RWPE2 (cell line): ENCODE measurements at regions not wholly inside any gene's neighbourhood (a gene's known extent, or its start where the extent isn't known, plus 50 kb on each side); places are given as distances from the start of the nearest gene placed in this dataset.
"Not testable (repeated sequence)": the region's sequence is repeated elsewhere in the genome, so short reads cannot be mapped to it uniquely, and the experiment has no call there.

Experiments used
- ATAC-seq: fragments of 200-7000 bp; cut with Tn5 transposase; 3 replicates; pipeline ENCODE4 v1.9.1; 2021; ENCODE audit warnings: low read depth
- DNase-seq: peaks from one replicate; pipeline ENCODE4 v3.0.0-alpha.2; 2020; ENCODE audit warnings: low spot score
- H3K27ac ChIP-seq: fragments of 450-650 bp; 2 replicates; pipeline ENCODE4 v1.5.1; 2017; ENCODE audit warnings: mild to moderate bottlenecking; ENCODE audit not compliant: poor library complexity, severe bottlenecking
- H3K27me3 ChIP-seq: fragments of 250-450 bp; sonication (Bioruptor Pico); 2 replicates; pipeline ENCODE4 v1.5.1; 2021; ENCODE audit warnings: mild to moderate bottlenecking, moderate library complexity; ENCODE audit not compliant: insufficient read depth, poor library complexity, severe bottlenecking
- H3K36me3 ChIP-seq: fragments of 250-450 bp; sonication (Bioruptor Pico); 2 replicates; pipeline ENCODE4 v1.5.1; 2020; ENCODE audit warnings: low read depth, mild to moderate bottlenecking, moderate library complexity
- H3K4me1 ChIP-seq: fragments of 250-450 bp; sonication (Bioruptor Pico); 2 replicates; pipeline ENCODE4 v1.5.1; 2021; ENCODE audit warnings: mild to moderate bottlenecking, moderate library complexity; ENCODE audit not compliant: insufficient read depth, poor library complexity, severe bottlenecking
- H3K4me3 ChIP-seq: fragments of 250-450 bp; sonication (Bioruptor Pico); 2 replicates; pipeline ENCODE4 v1.5.1; 2021; ENCODE audit warnings: mild to moderate bottlenecking, moderate library complexity; ENCODE audit not compliant: severe bottlenecking
- H3K9me3 ChIP-seq: fragments of 250-450 bp; sonication (Bioruptor Pico); 2 replicates; pipeline ENCODE4 v1.5.1; 2021; ENCODE audit warnings: mild to moderate bottlenecking, moderate library complexity; ENCODE audit not compliant: severe bottlenecking
- TF ChIP-seq, protein P1 (sequence below): fragments of 450-650 bp; IDR thresholded peaks from one replicate; pipeline ENCODE4 v1.5.1; 2017; ENCODE audit warnings: mild to moderate bottlenecking, moderate library complexity; ENCODE audit not compliant: poor library complexity, severe bottlenecking

DNA sequence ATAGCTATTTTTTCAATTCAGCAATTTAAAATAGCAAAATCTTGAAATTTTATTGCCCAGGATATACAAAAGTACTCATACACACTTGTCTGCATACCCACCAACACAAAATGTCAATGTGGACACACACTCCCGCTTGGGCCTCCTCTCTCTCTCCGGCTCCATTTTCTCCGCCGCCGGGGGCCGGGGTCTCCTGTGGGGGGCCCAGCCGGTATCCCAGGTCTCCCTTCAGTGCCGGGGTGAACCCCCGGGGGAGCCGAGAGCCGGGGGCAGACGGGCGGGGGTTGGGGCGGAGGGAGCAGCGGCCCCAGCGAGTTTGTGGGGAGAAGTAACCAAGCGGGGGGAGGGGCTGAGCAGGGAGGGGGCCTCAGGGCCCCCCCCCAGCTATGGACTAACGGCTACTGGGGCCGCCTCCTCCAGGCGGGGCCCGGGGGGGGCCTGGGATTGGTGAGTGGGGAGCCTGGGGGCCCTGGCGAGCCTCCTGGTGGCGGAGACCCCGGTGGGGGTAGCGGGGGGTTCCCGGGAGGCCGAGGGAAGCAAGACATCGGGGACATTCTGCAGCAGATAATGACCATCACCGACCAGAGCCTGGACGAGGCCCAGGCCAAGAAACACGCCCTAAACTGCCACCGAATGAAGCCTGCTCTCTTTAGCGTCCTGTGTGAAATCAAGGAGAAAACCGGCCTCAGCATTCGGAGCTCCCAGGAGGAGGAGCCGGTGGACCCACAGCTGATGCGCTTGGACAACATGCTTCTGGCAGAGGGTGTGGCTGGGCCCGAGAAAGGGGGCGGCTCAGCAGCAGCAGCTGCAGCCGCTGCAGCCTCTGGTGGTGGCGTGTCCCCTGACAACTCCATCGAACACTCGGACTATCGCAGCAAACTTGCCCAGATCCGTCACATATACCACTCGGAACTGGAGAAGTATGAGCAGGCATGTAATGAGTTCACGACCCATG, 56.6 kb downstream of the CHST2 start:
- not testable (repeated sequence) for H3K4me3 ChIP-seq, H3K9me3 ChIP-seq, H3K27ac ChIP-seq, DNase-seq, H3K27me3 ChIP-seq, H3K4me1 ChIP-seq, ATAC-seq, H3K36me3 ChIP-seq

DNA sequence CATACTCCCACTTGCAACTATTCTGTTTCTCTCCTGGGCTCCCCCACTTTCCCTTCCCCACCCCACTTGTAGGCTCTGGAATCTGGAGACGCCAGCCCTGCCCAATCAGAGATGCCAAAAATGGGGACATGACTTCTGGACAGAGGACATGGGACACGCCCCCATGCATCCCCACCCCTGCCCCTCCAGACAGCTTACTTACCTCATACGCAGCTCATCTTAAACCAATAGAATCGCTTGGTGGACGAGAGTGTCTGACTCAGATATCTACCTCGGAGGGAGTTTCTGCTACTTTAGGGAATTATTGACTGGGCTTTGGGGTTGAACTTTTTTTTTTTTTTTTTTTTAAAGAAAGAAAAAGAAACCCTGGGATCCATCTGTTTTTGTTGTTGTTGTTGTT, 58.4 kb downstream of the CHST2 start:
- ATAC-seq: 0 out of 3 replicates have a peak, but pooled peaks have one; percentile 44
- not testable (repeated sequence) for H3K27ac ChIP-seq

GRCh38 chr3:143178775-143179548, 59.4 kb downstream of the CHST2 start:
- not testable (repeated sequence) for DNase-seq, H3K4me3 ChIP-seq, H3K27ac ChIP-seq, H3K27me3 ChIP-seq, H3K9me3 ChIP-seq, ATAC-seq, H3K4me1 ChIP-seq, H3K36me3 ChIP-seq

More for the DNA sequence above, 58.4 kb downstream of the CHST2 start:
- H3K4me1 ChIP-seq, H3K27me3 ChIP-seq, H3K4me3 ChIP-seq, DNase-seq, H3K9me3 ChIP-seq, H3K36me3 ChIP-seq: not testable (repeated sequence)

DNA sequence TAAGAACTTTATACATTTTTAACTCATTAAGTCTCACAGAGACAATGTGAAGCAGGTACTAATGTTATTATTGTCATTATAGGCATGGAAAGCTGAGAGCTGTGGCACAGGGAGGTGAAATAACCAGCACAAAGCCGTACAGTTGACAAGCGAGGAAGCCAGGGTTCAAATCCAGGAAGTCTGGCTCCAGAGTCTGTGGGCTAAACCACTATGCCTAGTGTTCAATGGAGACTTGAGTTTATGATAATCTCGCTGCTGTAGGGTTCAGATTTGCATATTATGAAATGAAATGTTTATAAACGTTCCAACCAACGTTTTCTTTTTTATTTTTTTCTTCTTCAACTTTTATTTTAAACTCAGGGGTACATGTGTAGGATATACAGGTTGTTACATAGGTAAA, 60.0 kb downstream of the CHST2 start:
- H3K36me3 ChIP-seq: no peaks in the 10 kb centered on the region
- H3K27ac ChIP-seq: no peak overlapping the region
- TF ChIP-seq, protein P1, sequence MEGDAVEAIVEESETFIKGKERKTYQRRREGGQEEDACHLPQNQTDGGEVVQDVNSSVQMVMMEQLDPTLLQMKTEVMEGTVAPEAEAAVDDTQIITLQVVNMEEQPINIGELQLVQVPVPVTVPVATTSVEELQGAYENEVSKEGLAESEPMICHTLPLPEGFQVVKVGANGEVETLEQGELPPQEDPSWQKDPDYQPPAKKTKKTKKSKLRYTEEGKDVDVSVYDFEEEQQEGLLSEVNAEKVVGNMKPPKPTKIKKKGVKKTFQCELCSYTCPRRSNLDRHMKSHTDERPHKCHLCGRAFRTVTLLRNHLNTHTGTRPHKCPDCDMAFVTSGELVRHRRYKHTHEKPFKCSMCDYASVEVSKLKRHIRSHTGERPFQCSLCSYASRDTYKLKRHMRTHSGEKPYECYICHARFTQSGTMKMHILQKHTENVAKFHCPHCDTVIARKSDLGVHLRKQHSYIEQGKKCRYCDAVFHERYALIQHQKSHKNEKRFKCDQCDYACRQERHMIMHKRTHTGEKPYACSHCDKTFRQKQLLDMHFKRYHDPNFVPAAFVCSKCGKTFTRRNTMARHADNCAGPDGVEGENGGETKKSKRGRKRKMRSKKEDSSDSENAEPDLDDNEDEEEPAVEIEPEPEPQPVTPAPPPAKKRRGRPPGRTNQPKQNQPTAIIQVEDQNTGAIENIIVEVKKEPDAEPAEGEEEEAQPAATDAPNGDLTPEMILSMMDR: no peak
- no peaks in the 10 kb centered on the region for H3K27me3 ChIP-seq
- peaks cover 2% of the 10 kb centered on the region for H3K9me3 ChIP-seq
- H3K4me1 ChIP-seq: no peaks in the 10 kb centered on the region
- ATAC-seq (no peak), DNase-seq (no peak)
- no peak overlapping the region for H3K4me3 ChIP-seq

DNA sequence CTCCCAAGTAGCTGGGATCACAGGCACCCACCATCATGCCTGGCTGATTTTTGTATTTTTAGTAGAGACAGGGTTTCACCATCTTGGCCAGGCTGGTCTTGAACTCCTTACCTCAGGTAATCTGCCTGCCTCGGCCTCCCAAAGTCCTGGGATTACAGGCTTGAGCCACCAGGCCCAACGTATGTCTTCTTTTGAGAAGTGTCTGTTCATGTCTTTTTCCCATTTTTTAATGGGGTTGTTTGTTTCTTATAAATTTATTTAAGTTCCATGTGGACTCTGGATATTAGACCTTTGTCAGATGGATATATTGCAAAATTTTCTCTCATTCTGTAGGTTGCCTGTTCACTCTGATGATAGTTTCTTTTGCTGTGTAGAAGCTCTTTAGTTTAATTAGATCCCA, 61.3 kb downstream of the CHST2 start:
- H3K4me3 ChIP-seq, H3K27ac ChIP-seq, H3K27me3 ChIP-seq, ATAC-seq, H3K36me3 ChIP-seq, H3K9me3 ChIP-seq, DNase-seq, H3K4me1 ChIP-seq: not testable (repeated sequence)

GRCh38 chr3:143181977-143182376, 62.4 kb downstream of the CHST2 start:
- not testable (repeated sequence) for H3K4me3 ChIP-seq, H3K27me3 ChIP-seq, H3K9me3 ChIP-seq, ATAC-seq, H3K36me3 ChIP-seq, H3K4me1 ChIP-seq, DNase-seq, H3K27ac ChIP-seq

- H3K27me3 ChIP-seq: no peaks in the 10 kb centered on the region
- H3K4me1 ChIP-seq: no peaks in the 10 kb centered on the region
- H3K4me3 ChIP-seq: no peak overlapping the region
- no peak overlapping the region for H3K27ac ChIP-seq
- TF ChIP-seq, protein P1: no peak
- H3K9me3 ChIP-seq: peaks cover 2% of the 10 kb centered on the region
- ATAC-seq (no peak), DNase-seq (no peak)
- H3K36me3 ChIP-seq: no peaks in the 10 kb centered on the region
These were observed 63.5 kb downstream of the CHST2 start for GRCh38 chr3:143182866-143183664.
